HG02610 (cell line): ENCODE measurements at regions not wholly inside any gene's neighbourhood (a gene's known extent, or its start where the extent isn't known, plus 50 kb on each side); places are given as distances from the start of the nearest gene placed in this dataset.

Experiments
- ATAC-seq: cut with Tn5 transposase; IDR thresholded peaks from one replicate; pipeline ENCODE4 v1.9.1; 2021; ENCODE audit warnings: mild to moderate bottlenecking, moderate library complexity; ENCODE audit not compliant: unreplicated experiment

- ATAC-seq = no peak
These were observed 161.8 kb downstream of the FOXO1 start for GRCh38 chr13:40504641-40505040.

GRCh38 chr13:40505196-40505595 is 161.2 kb downstream of the FOXO1 start:
- no peak for ATAC-seq
